HEK293T (cell line): ENCODE measurements at regions not wholly inside any gene's neighbourhood (a gene's known extent, or its start where the extent isn't known, plus 50 kb on each side); places are given as distances from the start of the nearest gene placed in this dataset.

Experiments used
- CTCF ChIA-PET: fragments of 350-600 bp; formaldehyde crosslinking; extraction: SDS; loops from one replicate; lab custom pipeline; 2021; ENCODE audit warnings: antibody characterized with exemption, inconsistent platforms; lab: Yijun Ruan, JAX
- POLR2A ChIA-PET: fragments of 350-600 bp; formaldehyde crosslinking; extraction: SDS; loops from one replicate; lab custom pipeline; 2020; ENCODE audit warnings: antibody characterized with exemption, inconsistent platforms; lab: Yijun Ruan, JAX
- DNase-seq: peaks from one replicate; pipeline ENCODE4 v3.0.0; 2012; ENCODE audit warnings: mixed read lengths; ENCODE audit errors: extremely low spot score
- ARNT ChIP-seq: fragments of 450-650 bp; IDR thresholded peaks from 2 replicates; pipeline ENCODE4 v1.6.1; 2017; ENCODE audit warnings: mild to moderate bottlenecking
- BHLHE40 ChIP-seq: fragments of 450-650 bp; IDR thresholded peaks from 2 replicates; pipeline ENCODE4 v1.6.1; 2016; ENCODE audit warnings: mild to moderate bottlenecking, moderate library complexity, borderline replicate concordance
- CTBP1 ChIP-seq: fragments of 450-650 bp; IDR thresholded peaks from 2 replicates; pipeline ENCODE4 v1.6.1; 2016; ENCODE audit warnings: borderline replicate concordance
- ELF4 ChIP-seq: fragments of 450-650 bp; IDR thresholded peaks from 2 replicates; pipeline ENCODE4 v1.6.1; 2017; ENCODE audit warnings: antibody characterized with exemption
- FOXA1 ChIP-seq: fragments of 450-650 bp; IDR thresholded peaks from 2 replicates; pipeline ENCODE4 v1.6.1; 2016; ENCODE audit warnings: mild to moderate bottlenecking
- FOXK2 ChIP-seq: fragments of 450-650 bp; IDR thresholded peaks from 2 replicates; pipeline ENCODE4 v1.6.1; 2016; ENCODE audit warnings: mild to moderate bottlenecking
- FOXM1 ChIP-seq: fragments of 450-650 bp; IDR thresholded peaks from 2 replicates; pipeline ENCODE4 v1.6.1; 2017; ENCODE audit warnings: mild to moderate bottlenecking, borderline replicate concordance
- HDGF ChIP-seq: fragments of 450-650 bp; IDR thresholded peaks from 2 replicates; pipeline ENCODE4 v1.6.1; 2017; ENCODE audit warnings: antibody characterized with exemption, borderline replicate concordance
- L3MBTL2 ChIP-seq: fragments of 450-650 bp; conservative IDR thresholded peaks from 2 replicates; pipeline ENCODE4 v1.6.1; 2016; ENCODE audit warnings: mild to moderate bottlenecking
- LEF1 ChIP-seq: fragments of 450-650 bp; IDR thresholded peaks from 2 replicates; pipeline ENCODE4 v1.6.1; 2017; ENCODE audit warnings: mild to moderate bottlenecking, borderline replicate concordance
- NFRKB ChIP-seq: fragments of 450-650 bp; IDR thresholded peaks from 2 replicates; pipeline ENCODE4 v1.6.1; 2016; ENCODE audit warnings: mild to moderate bottlenecking, moderate library complexity
- SP1 ChIP-seq: fragments of 450-650 bp; IDR thresholded peaks from 2 replicates; pipeline ENCODE4 v1.6.1; 2017
- SUZ12 ChIP-seq: fragments of 450-650 bp; IDR thresholded peaks from 2 replicates; pipeline ENCODE4 v1.6.1; 2016; ENCODE audit warnings: mild to moderate bottlenecking
- TARDBP ChIP-seq: fragments of 450-650 bp; IDR thresholded peaks from 2 replicates; pipeline ENCODE4 v1.6.1; 2016
- ZNF384 ChIP-seq: fragments of 450-650 bp; IDR thresholded peaks from 2 replicates; pipeline ENCODE4 v1.6.1; 2016
- TF ChIP-seq, protein P1 (sequence below): fragments of 450-650 bp; IDR thresholded peaks from 2 replicates; pipeline ENCODE4 v1.6.1; 2016

DNA sequence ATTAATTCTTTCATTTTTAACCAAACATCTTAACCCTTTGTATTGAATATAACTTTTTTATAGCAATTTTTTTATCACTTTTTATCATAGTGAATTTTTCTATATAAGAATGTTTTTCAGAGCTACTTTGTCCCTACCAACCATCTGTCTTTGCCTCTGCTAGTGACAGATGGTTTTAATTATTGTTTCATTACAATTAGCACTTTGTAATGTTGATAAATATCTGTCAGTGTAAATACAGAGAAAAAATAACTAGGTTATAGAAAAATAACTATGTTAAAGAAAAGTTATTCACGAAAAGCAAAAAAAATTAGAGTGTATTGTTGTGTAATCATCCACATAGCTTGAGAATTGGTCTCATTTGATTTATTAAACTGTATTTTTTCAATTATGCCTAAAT lies 91.0 kb upstream of the CDH19 start:
- no peak for DNase-seq
- no peak for TF ChIP-seq HDGF
- no peak for TF ChIP-seq LEF1
- no peak for TF ChIP-seq ELF4
- TF ChIP-seq, protein P1, sequence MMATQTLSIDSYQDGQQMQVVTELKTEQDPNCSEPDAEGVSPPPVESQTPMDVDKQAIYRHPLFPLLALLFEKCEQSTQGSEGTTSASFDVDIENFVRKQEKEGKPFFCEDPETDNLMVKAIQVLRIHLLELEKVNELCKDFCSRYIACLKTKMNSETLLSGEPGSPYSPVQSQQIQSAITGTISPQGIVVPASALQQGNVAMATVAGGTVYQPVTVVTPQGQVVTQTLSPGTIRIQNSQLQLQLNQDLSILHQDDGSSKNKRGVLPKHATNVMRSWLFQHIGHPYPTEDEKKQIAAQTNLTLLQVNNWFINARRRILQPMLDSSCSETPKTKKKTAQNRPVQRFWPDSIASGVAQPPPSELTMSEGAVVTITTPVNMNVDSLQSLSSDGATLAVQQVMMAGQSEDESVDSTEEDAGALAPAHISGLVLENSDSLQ, result no peak
- TF ChIP-seq ZNF384, result no peak
- no peak for TF ChIP-seq L3MBTL2
- no peak for TF ChIP-seq BHLHE40
- TF ChIP-seq NFRKB, result no peak
- no peak for TF ChIP-seq CTBP1
- TF ChIP-seq SP1, result no peak
- ChIA-PET POLR2A (no interaction called here), CTCF (no interaction called here)

DNA sequence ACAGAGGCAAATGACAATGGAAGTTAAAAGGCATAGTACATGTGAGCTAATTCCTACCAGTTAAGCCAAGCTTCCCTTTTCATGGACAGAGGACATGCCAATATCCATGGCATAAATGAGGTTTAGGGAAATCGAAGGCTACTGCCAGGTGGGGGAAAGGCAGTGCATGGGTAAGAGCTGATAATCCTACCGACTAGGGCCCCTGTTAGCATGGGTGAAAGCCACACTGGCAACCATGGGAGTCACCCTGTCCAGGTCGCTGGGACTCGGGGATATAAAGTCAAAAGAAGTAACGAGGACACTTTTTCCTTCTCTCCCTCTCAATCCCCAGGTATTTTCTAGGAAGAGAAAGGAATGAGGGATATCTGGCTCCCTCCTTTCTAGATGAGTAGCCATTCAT lies 83.7 kb upstream of the CDH19 start:
- TF ChIP-seq, protein P1, result no peak
- TF ChIP-seq L3MBTL2 (no peak), LEF1 (no peak), BHLHE40 (no peak), CTBP1 (no peak), FOXA1 (no peak), ELF4 (no peak), SP1 (no peak), ZNF384 (no peak), SUZ12 (no peak), TARDBP (no peak), FOXK2 (no peak), HDGF (no peak), NFRKB (no peak), FOXM1 (no peak), ARNT (no peak)
- DNase-seq, result no peak
- POLR2A ChIA-PET, result no interaction called here
- CTCF ChIA-PET, result no interaction called here

DNA sequence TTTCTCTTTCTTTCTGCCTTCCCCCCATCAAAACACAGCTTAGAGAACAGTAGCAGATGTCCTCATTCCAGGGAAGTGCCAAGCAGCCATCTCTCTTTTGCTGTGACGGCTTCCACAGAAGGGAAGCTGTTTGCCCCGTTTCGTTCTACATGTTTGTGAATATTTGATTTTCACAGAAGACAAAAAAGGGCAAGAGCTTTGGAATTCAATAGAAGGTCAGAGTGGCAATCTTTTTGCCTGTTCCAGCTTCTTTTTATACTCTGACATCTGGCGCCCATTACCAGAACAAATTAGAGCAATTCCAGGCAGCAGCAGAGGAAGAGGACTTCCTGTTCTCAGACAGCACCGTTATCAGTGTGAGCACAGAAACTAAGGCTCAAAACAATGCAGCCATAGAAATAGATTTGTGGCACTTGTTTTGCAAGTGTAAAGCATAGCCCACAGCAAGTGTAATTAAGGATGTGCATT lies 79.0 kb upstream of the CDH19 start:
- ChIA-PET POLR2A (no interaction called here), CTCF (no interaction called here)
- no peak for DNase-seq
- no peak for TF ChIP-seq SUZ12
- TF ChIP-seq ELF4, result no peak
- no peak for TF ChIP-seq SP1
- TF ChIP-seq ZNF384, result no peak
- no peak for TF ChIP-seq ARNT
- TF ChIP-seq FOXK2, result no peak
- TF ChIP-seq FOXM1, result no peak
- no peak for TF ChIP-seq FOXA1
- TF ChIP-seq, protein P1, result no peak
- TF ChIP-seq CTBP1, result no peak

DNA sequence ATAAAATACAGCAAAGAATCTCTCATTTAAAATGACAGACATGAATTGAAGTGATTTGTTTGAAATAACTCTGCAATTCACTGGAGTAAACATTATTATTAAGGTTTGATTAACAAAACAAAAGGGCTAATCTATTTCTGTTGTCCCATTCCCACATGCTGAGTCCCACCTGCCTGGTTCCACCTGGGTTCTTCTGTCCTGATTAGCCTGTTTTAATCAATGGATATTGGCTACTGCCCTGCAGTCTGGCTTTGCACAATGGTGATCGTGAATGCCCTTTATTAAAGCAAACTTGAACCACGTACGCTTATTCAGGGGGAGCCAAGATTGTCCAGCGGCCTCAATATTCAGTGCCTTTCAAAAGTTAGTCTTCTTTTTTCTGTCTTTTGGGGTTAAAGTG lies 72.8 kb upstream of the CDH19 start:
- ChIA-PET CTCF (no interaction called here), POLR2A (no interaction called here)
- TF ChIP-seq SP1, result no peak
- no peak for DNase-seq

DNA sequence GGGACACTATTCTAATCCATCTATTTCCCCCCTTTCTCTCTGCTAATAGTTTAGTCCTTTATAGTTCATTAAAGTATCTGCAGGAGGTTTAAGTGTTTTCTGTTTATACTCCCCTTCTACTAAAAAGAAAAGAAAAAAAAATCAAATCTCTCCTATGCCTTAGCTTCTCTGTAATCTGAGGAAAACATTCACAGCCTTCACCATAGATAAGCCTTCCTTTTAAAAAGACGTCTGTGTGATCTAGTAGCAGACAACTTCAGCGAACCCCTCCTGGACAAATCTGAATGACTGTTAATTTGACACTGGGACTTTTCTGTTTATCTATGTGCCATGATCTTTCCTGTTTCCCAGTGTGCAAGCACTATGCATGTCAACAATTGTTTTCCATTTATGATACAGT lies 70.4 kb upstream of the CDH19 start:
- TF ChIP-seq NFRKB, result no peak
- TF ChIP-seq SP1, result no peak
- no peak for TF ChIP-seq LEF1
- no peak for TF ChIP-seq FOXA1
- TF ChIP-seq L3MBTL2, result no peak
- TF ChIP-seq, protein P1, result no peak
- TF ChIP-seq SUZ12, result no peak
- TF ChIP-seq FOXM1, result no peak
- no peak for TF ChIP-seq ELF4
- TF ChIP-seq ARNT, result no peak
- no peak for TF ChIP-seq HDGF
- TF ChIP-seq TARDBP, result no peak
- TF ChIP-seq FOXK2, result no peak
- no peak for TF ChIP-seq ZNF384
- TF ChIP-seq BHLHE40, result no peak
- no peak for TF ChIP-seq CTBP1
- ChIA-PET CTCF (no interaction called here), POLR2A (no interaction called here)
- no peak for DNase-seq

DNA sequence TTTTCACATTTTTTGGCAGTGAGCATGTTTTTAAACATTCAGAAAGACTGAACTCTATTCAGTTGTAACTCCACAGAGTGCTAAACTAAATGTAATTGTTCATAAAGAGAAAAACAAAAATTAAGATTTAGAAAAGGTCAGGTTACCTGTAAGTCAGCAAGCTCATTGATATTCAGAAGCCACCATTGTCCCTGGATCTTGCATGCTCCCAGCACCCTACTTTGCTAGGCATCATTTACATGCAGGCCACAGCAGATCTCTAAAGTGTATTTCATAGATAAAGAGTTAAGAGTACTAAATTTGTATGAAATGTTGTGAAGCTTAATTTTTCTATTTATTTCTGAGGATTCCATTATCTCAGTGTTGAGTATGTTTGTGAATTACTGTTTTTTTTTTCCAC lies 64.8 kb upstream of the CDH19 start:
- DNase-seq, result no peak
- ChIA-PET CTCF (interaction anchor here (0.6 kb wide), 1 partner anchor 917 kb away, joined by 4 read pairs; no protein-coding TSS in a partner anchor), POLR2A (no interaction called here)
- TF ChIP-seq CTBP1 (no peak), FOXA1 (no peak), ELF4 (no peak), L3MBTL2 (no peak), FOXK2 (no peak), BHLHE40 (no peak), ZNF384 (no peak), SUZ12 (no peak), FOXM1 (no peak)
- TF ChIP-seq, protein P1, result no peak
